GM23338 (cell line): ENCODE measurements at regions not wholly inside any gene's neighbourhood (a gene's known extent, or its start where the extent isn't known, plus 50 kb on each side); places are given as distances from the start of the nearest gene placed in this dataset.

Experiments used
- CREB1 ChIP-seq: fragments of 250-450 bp; sonication (Bioruptor Pico); IDR thresholded peaks from 2 replicates; pipeline ENCODE4 v1.5.0; 2020; ENCODE audit warnings: low read depth, mild to moderate bottlenecking, moderate library complexity
- EZH2 ChIP-seq: fragments of 200-600 bp; sonication (generic); IDR thresholded peaks from one replicate; pipeline ENCODE4 v1.8.0; 2017; ENCODE audit warnings: antibody characterized with exemption, mild to moderate bottlenecking, low read depth; ENCODE audit not compliant: unreplicated experiment
- EZH2phosphoT487 ChIP-seq: fragments of 200-600 bp; sonication (generic); IDR thresholded peaks from one replicate; pipeline ENCODE4 v1.8.1; 2018; ENCODE audit warnings: antibody characterized with exemption; ENCODE audit not compliant: unreplicated experiment
- JUNB ChIP-seq: IDR thresholded peaks from one replicate; pipeline ENCODE4 v1.6.1; 2016; ENCODE audit warnings: antibody characterized with exemption; ENCODE audit not compliant: unreplicated experiment
- NANOG ChIP-seq: IDR thresholded peaks from 2 replicates; pipeline ENCODE4 v1.6.1; 2016; ENCODE audit warnings: antibody characterized with exemption, borderline replicate concordance
- POLR2AphosphoS5 ChIP-seq: IDR thresholded peaks from 2 replicates; pipeline ENCODE4 v1.6.1; 2016; ENCODE audit warnings: antibody characterized with exemption, low read depth
- REST ChIP-seq: IDR thresholded peaks from one replicate; pipeline ENCODE4 v1.6.1; 2018; ENCODE audit warnings: antibody characterized with exemption; ENCODE audit not compliant: unreplicated experiment
- STAT1 ChIP-seq: IDR thresholded peaks from one replicate; pipeline ENCODE4 v1.6.1; 2016; ENCODE audit warnings: antibody characterized with exemption; ENCODE audit not compliant: unreplicated experiment
- ZNF114 ChIP-seq: fragments of 250-450 bp; sonication (Bioruptor Pico); IDR thresholded peaks from 2 replicates; pipeline ENCODE4 v1.5.0; 2020; ENCODE audit warnings: mild to moderate bottlenecking, moderate library complexity
- ZNF331 ChIP-seq: fragments of 250-450 bp; sonication (Bioruptor Pico); IDR thresholded peaks from 2 replicates; pipeline ENCODE4 v1.5.0; 2020; ENCODE audit warnings: low read depth, mild to moderate bottlenecking, moderate library complexity
- TF ChIP-seq, protein P1 (sequence below), 2 experiments: fragments of 200-600 bp in 1 of 2; sonication (generic) in 1 of 2; conservative IDR thresholded peaks; 2 replicates each; pipeline versions ENCODE4 v1.5.1 to v1.6.1; 2016 to 2017; ENCODE audit warnings: antibody characterized with exemption in 2 of 2, low read depth in 2 of 2, mild to moderate bottlenecking in 2 of 2, moderate library complexity in 1 of 2
- TF ChIP-seq, protein P2 (sequence below): IDR thresholded peaks from 2 replicates; pipeline ENCODE4 v1.6.1; 2016; ENCODE audit warnings: antibody characterized with exemption

DNA sequence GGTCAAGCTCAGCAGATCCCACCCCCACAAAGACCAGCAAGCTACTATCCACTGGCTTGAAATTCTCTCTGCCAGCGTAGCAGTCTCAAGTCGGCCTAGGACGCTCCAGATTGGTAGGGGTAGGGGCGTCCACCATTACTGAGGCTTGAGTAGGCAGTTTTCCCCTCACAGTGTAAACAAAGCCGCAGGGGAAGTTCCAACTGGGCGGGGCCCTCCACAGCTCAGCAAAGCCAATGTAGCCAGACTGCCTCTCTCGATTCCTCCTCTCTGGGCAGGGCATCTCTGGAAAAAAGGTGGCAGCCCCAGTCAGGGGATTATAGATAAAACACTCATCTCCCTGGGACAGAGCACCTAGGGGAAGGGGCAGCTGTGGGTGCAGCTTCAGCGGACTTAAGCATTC, 1064.9 kb upstream of the TENM4 start:
- TF ChIP-seq, protein P1, sequence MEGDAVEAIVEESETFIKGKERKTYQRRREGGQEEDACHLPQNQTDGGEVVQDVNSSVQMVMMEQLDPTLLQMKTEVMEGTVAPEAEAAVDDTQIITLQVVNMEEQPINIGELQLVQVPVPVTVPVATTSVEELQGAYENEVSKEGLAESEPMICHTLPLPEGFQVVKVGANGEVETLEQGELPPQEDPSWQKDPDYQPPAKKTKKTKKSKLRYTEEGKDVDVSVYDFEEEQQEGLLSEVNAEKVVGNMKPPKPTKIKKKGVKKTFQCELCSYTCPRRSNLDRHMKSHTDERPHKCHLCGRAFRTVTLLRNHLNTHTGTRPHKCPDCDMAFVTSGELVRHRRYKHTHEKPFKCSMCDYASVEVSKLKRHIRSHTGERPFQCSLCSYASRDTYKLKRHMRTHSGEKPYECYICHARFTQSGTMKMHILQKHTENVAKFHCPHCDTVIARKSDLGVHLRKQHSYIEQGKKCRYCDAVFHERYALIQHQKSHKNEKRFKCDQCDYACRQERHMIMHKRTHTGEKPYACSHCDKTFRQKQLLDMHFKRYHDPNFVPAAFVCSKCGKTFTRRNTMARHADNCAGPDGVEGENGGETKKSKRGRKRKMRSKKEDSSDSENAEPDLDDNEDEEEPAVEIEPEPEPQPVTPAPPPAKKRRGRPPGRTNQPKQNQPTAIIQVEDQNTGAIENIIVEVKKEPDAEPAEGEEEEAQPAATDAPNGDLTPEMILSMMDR (conservative IDR thresholded peaks at IDR 0.05; ENCODE audit: low read depth in 2 of 2): no peak
- TF ChIP-seq STAT1 (no peak), EZH2 (no peak), JUNB (no peak), POLR2AphosphoS5 (no peak), REST (no peak), EZH2phosphoT487 (no peak), ZNF331 (no peak), CREB1 (CRISPR knock-in tag) (no peak), NANOG (no peak), ZNF114 (CRISPR knock-in tag) (no peak)
- TF ChIP-seq, protein P2, sequence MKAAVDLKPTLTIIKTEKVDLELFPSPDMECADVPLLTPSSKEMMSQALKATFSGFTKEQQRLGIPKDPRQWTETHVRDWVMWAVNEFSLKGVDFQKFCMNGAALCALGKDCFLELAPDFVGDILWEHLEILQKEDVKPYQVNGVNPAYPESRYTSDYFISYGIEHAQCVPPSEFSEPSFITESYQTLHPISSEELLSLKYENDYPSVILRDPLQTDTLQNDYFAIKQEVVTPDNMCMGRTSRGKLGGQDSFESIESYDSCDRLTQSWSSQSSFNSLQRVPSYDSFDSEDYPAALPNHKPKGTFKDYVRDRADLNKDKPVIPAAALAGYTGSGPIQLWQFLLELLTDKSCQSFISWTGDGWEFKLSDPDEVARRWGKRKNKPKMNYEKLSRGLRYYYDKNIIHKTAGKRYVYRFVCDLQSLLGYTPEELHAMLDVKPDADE: no peak
